ENCODE measurements at regions not wholly inside any gene's neighbourhood (a gene's known extent, or its start where the extent isn't known, plus 50 kb on each side); places are given as distances from the start of the nearest gene placed in this dataset.

DNA sequence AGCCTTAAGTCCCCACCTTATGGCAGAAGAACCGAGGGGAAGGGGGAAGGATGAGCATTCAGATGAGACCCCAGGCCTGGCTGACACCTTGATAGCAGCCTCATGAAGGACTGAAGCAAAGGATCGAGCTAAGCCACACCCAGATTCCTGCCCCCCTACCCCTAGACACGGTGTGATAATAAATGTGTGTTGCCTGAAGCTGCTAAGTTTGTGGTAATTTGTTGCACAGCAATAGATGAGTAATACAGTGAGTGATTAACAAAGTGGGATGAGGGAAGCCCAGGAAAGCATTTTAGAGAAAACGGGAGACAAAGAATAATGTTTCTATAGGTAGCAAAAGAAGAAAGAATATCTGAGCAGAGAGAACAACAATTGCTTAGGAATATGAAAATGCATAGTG is 404.2 kb downstream of the MID1IP1 start:
- TF ChIP-seq EZH2phosphoT487 (IDR thresholded peaks at IDR 0.05; ENCODE audit: insufficient read depth, low read depth) (no peak), EZH2 (IDR thresholded peaks at IDR 0.05; ENCODE audit: insufficient read depth, poor library complexity, severe bottlenecking) (no peak)
